Endometrium (tissue), 2 donors: ENCODE measurements at regions not wholly inside any gene's neighbourhood (a gene's known extent, or its start where the extent isn't known, plus 50 kb on each side); places are given as distances from the start of the nearest gene placed in this dataset.

Experiments
- FAIRE-seq: peaks from 2 replicates; lab custom pipeline; 2012; peaks lifted over from hg19 to GRCh38; lab: Jason Lieb, UNC
- donor health status: control.
- donor health status: control.

GRCh38 chrX:9317176-9317575 is 147.7 kb upstream of the TBL1X start:
- FAIRE-seq, result no peak

GRCh38 chrX:9318213-9318612 is 146.6 kb upstream of the TBL1X start:
- no peak for FAIRE-seq

- no peak for FAIRE-seq
Observed at GRCh38 chrX:9318766-9319165, 146.1 kb upstream of the TBL1X start.

GRCh38 chrX:9320940-9321339 is 143.9 kb upstream of the TBL1X start:
- FAIRE-seq, result no peak

GRCh38 chrX:9324676-9325075 is 140.2 kb upstream of the TBL1X start:
- FAIRE-seq, result no peak

GRCh38 chrX:9326369-9326768 is 138.5 kb upstream of the TBL1X start:
- no peak for FAIRE-seq

- FAIRE-seq, result no peak
Observed at GRCh38 chrX:9327086-9327746, 137.6 kb upstream of the TBL1X start.

- FAIRE-seq, result no peak
Observed at GRCh38 chrX:9327747-9328145, 137.1 kb upstream of the TBL1X start.

GRCh38 chrX:9329056-9329455 is 135.8 kb upstream of the TBL1X start:
- FAIRE-seq, result no peak

- FAIRE-seq, result no peak
Observed at GRCh38 chrX:9330249-9330982, 134.4 kb upstream of the TBL1X start.

- FAIRE-seq, result no peak
Observed at GRCh38 chrX:9333873-9334560, 130.8 kb upstream of the TBL1X start.

GRCh38 chrX:9335251-9335650 is 129.6 kb upstream of the TBL1X start:
- no peak for FAIRE-seq

GRCh38 chrX:9336456-9336855 is 128.4 kb upstream of the TBL1X start:
- FAIRE-seq, result no peak

- no peak for FAIRE-seq
Observed at GRCh38 chrX:9337046-9337445, 127.8 kb upstream of the TBL1X start.

GRCh38 chrX:9338986-9339385 is 125.9 kb upstream of the TBL1X start:
- FAIRE-seq, result no peak

- no peak for FAIRE-seq
Observed at GRCh38 chrX:9339603-9340491, 125.0 kb upstream of the TBL1X start.

GRCh38 chrX:9340598-9341290 is 124.1 kb upstream of the TBL1X start:
- no peak for FAIRE-seq

- peak; percentile 23 for FAIRE-seq
Observed at GRCh38 chrX:9341291-9342201, 123.3 kb upstream of the TBL1X start.

- FAIRE-seq, result no peak
Observed at GRCh38 chrX:9342561-9343051, 122.3 kb upstream of the TBL1X start.

- no peak for FAIRE-seq
Observed at GRCh38 chrX:9343971-9344370, 120.9 kb upstream of the TBL1X start.
